ENCODE measurements at regions not wholly inside any gene's neighbourhood (a gene's known extent, or its start where the extent isn't known, plus 50 kb on each side); places are given as distances from the start of the nearest gene placed in this dataset.
A peak's percentile ranks its signal among the peaks of the same experiment; 100 is the strongest.
"Not testable (repeated sequence)": the region's sequence is repeated elsewhere in the genome, so short reads cannot be mapped to it uniquely, and the experiment has no call there.

- no peak for DNase-seq (ENCODE audit: extremely low read depth in 1 of 11, low read depth in 9 of 11, low spot score in 4 of 11)
Observed at GRCh38 chr7:131835141-131835540, 278.7 kb upstream of the PODXL start.

GRCh38 chr7:131830681-131831080 is 274.3 kb upstream of the PODXL start:
- DNase-seq (ENCODE audit: extremely low read depth in 1 of 11, low read depth in 9 of 11, low spot score in 4 of 11) = no peak

- peak in 1 of 11 donors; percentile 16 for DNase-seq (ENCODE audit: extremely low read depth in 1 of 11, low read depth in 9 of 11, low spot score in 4 of 11)
Observed at GRCh38 chr7:131829947-131830558, 273.6 kb upstream of the PODXL start.

- no peak for DNase-seq (ENCODE audit: extremely low read depth in 1 of 11, low read depth in 9 of 11, low spot score in 4 of 11)
Observed at GRCh38 chr7:131827421-131827820, 271.0 kb upstream of the PODXL start.

- DNase-seq (ENCODE audit: extremely low read depth in 1 of 11, low read depth in 9 of 11, low spot score in 4 of 11) = no peak
Observed at GRCh38 chr7:131826960-131827359, 270.5 kb upstream of the PODXL start.

GRCh38 chr7:131823961-131824440 is 267.6 kb upstream of the PODXL start:
- not testable (repeated sequence) for DNase-seq (ENCODE audit: extremely low read depth in 1 of 11, low read depth in 9 of 11, low spot score in 4 of 11)

GRCh38 chr7:131819891-131820290 is 263.5 kb upstream of the PODXL start:
- DNase-seq (ENCODE audit: extremely low read depth in 1 of 11, low read depth in 9 of 11, low spot score in 4 of 11) = no peak

- DNase-seq (ENCODE audit: extremely low read depth in 1 of 11, low read depth in 9 of 11, low spot score in 4 of 11) = no peak
Observed at GRCh38 chr7:131816391-131817007, 260.1 kb upstream of the PODXL start.

- no peak for DNase-seq (ENCODE audit: extremely low read depth in 1 of 11, low read depth in 9 of 11, low spot score in 4 of 11)
Observed at GRCh38 chr7:131808736-131809135, 252.3 kb upstream of the PODXL start.

- DNase-seq (ENCODE audit: extremely low read depth in 1 of 11, low read depth in 9 of 11, low spot score in 4 of 11) = not testable (repeated sequence)
Observed at GRCh38 chr7:131808156-131808555, 251.7 kb upstream of the PODXL start.

GRCh38 chr7:131803816-131804215 is 247.4 kb upstream of the PODXL start:
- DNase-seq (ENCODE audit: extremely low read depth in 1 of 11, low read depth in 9 of 11, low spot score in 4 of 11) = no peak

- no peak for DNase-seq (ENCODE audit: extremely low read depth in 1 of 11, low read depth in 9 of 11, low spot score in 4 of 11)
Observed at GRCh38 chr7:131802195-131802864, 245.9 kb upstream of the PODXL start.

GRCh38 chr7:131800531-131800930 is 244.1 kb upstream of the PODXL start:
- DNase-seq (ENCODE audit: extremely low read depth in 1 of 11, low read depth in 9 of 11, low spot score in 4 of 11) = no peak

GRCh38 chr7:131800008-131800407 is 243.6 kb upstream of the PODXL start:
- no peak for DNase-seq (ENCODE audit: extremely low read depth in 1 of 11, low read depth in 9 of 11, low spot score in 4 of 11)

- no peak for DNase-seq (ENCODE audit: extremely low read depth in 1 of 11, low read depth in 9 of 11, low spot score in 4 of 11)
Observed at GRCh38 chr7:131797841-131798240, 241.4 kb upstream of the PODXL start.

GRCh38 chr7:131795400-131795799 is 239.0 kb upstream of the PODXL start:
- no peak for DNase-seq (ENCODE audit: extremely low read depth in 1 of 11, low read depth in 9 of 11, low spot score in 4 of 11)

- no peak for DNase-seq (ENCODE audit: extremely low read depth in 1 of 11, low read depth in 9 of 11, low spot score in 4 of 11)
Observed at GRCh38 chr7:131792311-131792710, 235.9 kb upstream of the PODXL start.

GRCh38 chr7:131787101-131787500 is 230.7 kb upstream of the PODXL start:
- DNase-seq (ENCODE audit: extremely low read depth in 1 of 11, low read depth in 9 of 11, low spot score in 4 of 11) = no peak

- no peak for DNase-seq (ENCODE audit: extremely low read depth in 1 of 11, low read depth in 9 of 11, low spot score in 4 of 11)
Observed at GRCh38 chr7:131786204-131786603, 229.8 kb upstream of the PODXL start.

- no peak for DNase-seq (ENCODE audit: extremely low read depth in 1 of 11, low read depth in 9 of 11, low spot score in 4 of 11)
Observed at GRCh38 chr7:131778601-131779000, 222.2 kb upstream of the PODXL start.

All from renal cortex interstitium (tissue), 11 donors.